PC-9 (cell line): ENCODE measurements at regions not wholly inside any gene's neighbourhood (a gene's known extent, or its start where the extent isn't known, plus 50 kb on each side); places are given as distances from the start of the nearest gene placed in this dataset.

Experiments used
- CTCF ChIP-seq: fragments of 200-600 bp; sonication (generic); conservative IDR thresholded peaks from 2 replicates; pipeline ENCODE4 v1.6.1; 2017; ENCODE audit warnings: mixed run types, antibody characterized with exemption, mild to moderate bottlenecking, moderate library complexity
- EZH2 ChIP-seq: fragments of 200-600 bp; sonication (generic); IDR thresholded peaks from 2 replicates; pipeline ENCODE4 v1.8.0; 2017; ENCODE audit warnings: antibody characterized with exemption, low read depth

GRCh38 chr5:175308701-175309100 is 135.3 kb downstream of the DRD1 start:
- TF ChIP-seq CTCF (no peak), EZH2 (no peak)
